Spinal cord (tissue), 9 donors: ENCODE measurements at regions not wholly inside any gene's neighbourhood (a gene's known extent, or its start where the extent isn't known, plus 50 kb on each side); places are given as distances from the start of the nearest gene placed in this dataset.

ENCODE experiments used
- DNase-seq, 6 donors: peaks; one replicate each; pipeline versions ENCODE4 v3.0.0 to v3.0.0-alpha.2; 2013 to 2015; ENCODE audit warnings: low spot score in 6 of 6, low read depth in 4 of 6
- H3K27ac ChIP-seq: one replicate; pipeline ENCODE4 v1.5.1; 2013; ENCODE audit warnings: low read depth, low read length, control low read depth
- H3K27me3 ChIP-seq: one replicate; pipeline ENCODE4 v1.6.1; 2013; ENCODE audit warnings: low read length; ENCODE audit not compliant: control insufficient read depth, insufficient read depth
- H3K36me3 ChIP-seq: one replicate; pipeline ENCODE4 v1.6.1; 2013; ENCODE audit warnings: low read length; ENCODE audit not compliant: control insufficient read depth, insufficient read depth
- H3K4me1 ChIP-seq: one replicate; pipeline ENCODE4 v1.6.1; 2013; ENCODE audit warnings: low read length; ENCODE audit not compliant: control insufficient read depth, insufficient read depth
- H3K4me3 ChIP-seq: one replicate; pipeline ENCODE4 v1.5.1; 2013; ENCODE audit warnings: low read depth, low read length, control low read depth
- H3K9me3 ChIP-seq: one replicate; pipeline ENCODE4 v1.6.1; 2013; ENCODE audit warnings: low read length; ENCODE audit not compliant: control insufficient read depth, insufficient read depth
- WGBS: methylation state at CpG from one replicate; pipeline ENCODE4 v1.1.5; 2013; ENCODE audit warnings: missing lambda C conversion rate; ENCODE audit not compliant: insufficient coverage; 5-methylcytosine and 5-hydroxymethylcytosine counted together
- donor health status: healthy.

- H3K27me3 ChIP-seq = no peaks in the 10 kb centered on the region
- whole genome bisulfite sequencing = 75% methylated on average over 1 of the region's 4 CpGs
- H3K36me3 ChIP-seq = no peaks in the 10 kb centered on the region
Observed at GRCh38 chr18:4637876-4638275, 182.8 kb upstream of the DLGAP1 start.

GRCh38 chr18:4636967-4637366 lies 181.9 kb upstream of the DLGAP1 start:
- Histone ChIP-seq H3K27me3 (no peaks in the 10 kb centered on the region), H3K4me3 (no peak overlapping the region), H3K36me3 (no peaks in the 10 kb centered on the region), H3K9me3 (no peaks in the 10 kb centered on the region), H3K27ac (no peak overlapping the region), H3K4me1 (no peaks in the 10 kb centered on the region)
- peak in 2 of 6 donors; percentile 37 to 78 for DNase-seq
- WGBS = 14% methylated on average over 2 of the region's 4 CpGs

More at GRCh38 chr18:4637876-4638275, 182.8 kb upstream of the DLGAP1 start:
- H3K4me3 ChIP-seq = no peak overlapping the region
- H3K9me3 ChIP-seq = no peaks in the 10 kb centered on the region
- peak in 1 of 6 donors; percentile 73 for DNase-seq
- H3K27ac ChIP-seq = no peak overlapping the region
- no peaks in the 10 kb centered on the region for H3K4me1 ChIP-seq

- 93% methylated on average over 4 of the region's 6 CpGs for WGBS
- Histone ChIP-seq H3K36me3 (no peaks in the 10 kb centered on the region), H3K4me3 (no peak overlapping the region), H3K4me1 (no peaks in the 10 kb centered on the region), H3K9me3 (no peaks in the 10 kb centered on the region), H3K27me3 (no peaks in the 10 kb centered on the region), H3K27ac (no peak overlapping the region)
- no peak for DNase-seq
Observed at GRCh38 chr18:4631239-4631638, 176.1 kb upstream of the DLGAP1 start.

GRCh38 chr18:4605212-4605611 lies 150.1 kb upstream of the DLGAP1 start:
- Histone ChIP-seq H3K27me3 (no peaks in the 10 kb centered on the region), H3K36me3 (no peaks in the 10 kb centered on the region), H3K27ac (no peak overlapping the region), H3K4me1 (no peaks in the 10 kb centered on the region), H3K9me3 (no peaks in the 10 kb centered on the region), H3K4me3 (no peak overlapping the region)
- WGBS = 43% methylated on average over 1 of the region's 3 CpGs
- DNase-seq = peak in 4 of 6 donors; percentile 13 to 90 (median 34)

- no peak for DNase-seq
- H3K36me3 ChIP-seq = no peaks in the 10 kb centered on the region
- no peaks in the 10 kb centered on the region for H3K27me3 ChIP-seq
- no peaks in the 10 kb centered on the region for H3K4me1 ChIP-seq
- H3K4me3 ChIP-seq = no peak overlapping the region
- no peak overlapping the region for H3K27ac ChIP-seq
- no peaks in the 10 kb centered on the region for H3K9me3 ChIP-seq
- WGBS = 87% methylated on average over 6 of the region's 7 CpGs
Observed at GRCh38 chr18:4603955-4604354, 148.8 kb upstream of the DLGAP1 start.

- no peaks in the 10 kb centered on the region for H3K36me3 ChIP-seq
- no peak overlapping the region for H3K4me3 ChIP-seq
- no peaks in the 10 kb centered on the region for H3K27me3 ChIP-seq
- no peak for DNase-seq
- H3K9me3 ChIP-seq = no peaks in the 10 kb centered on the region
- WGBS = 50% methylated on average over 3 of the region's 4 CpGs
- no peaks in the 10 kb centered on the region for H3K4me1 ChIP-seq
- H3K27ac ChIP-seq = no peak overlapping the region
Observed at GRCh38 chr18:4599312-4599711, 144.2 kb upstream of the DLGAP1 start.

GRCh38 chr18:4597301-4597700 lies 142.2 kb upstream of the DLGAP1 start:
- WGBS = no CpG with 5 or more reads among the region's 3 CpGs
- H3K27me3 ChIP-seq = no peaks in the 10 kb centered on the region
- DNase-seq = peak in 3 of 6 donors; percentile 14 to 93 (median 19)
- no peaks in the 10 kb centered on the region for H3K36me3 ChIP-seq
- no peaks in the 10 kb centered on the region for H3K9me3 ChIP-seq
- H3K4me1 ChIP-seq = no peaks in the 10 kb centered on the region
- no peak overlapping the region for H3K4me3 ChIP-seq
- H3K27ac ChIP-seq = no peak overlapping the region

- no peaks in the 10 kb centered on the region for H3K4me1 ChIP-seq
- H3K9me3 ChIP-seq = no peaks in the 10 kb centered on the region
- no peak for DNase-seq
- no peak overlapping the region for H3K27ac ChIP-seq
- no peaks in the 10 kb centered on the region for H3K27me3 ChIP-seq
- no peak overlapping the region for H3K4me3 ChIP-seq
- no peaks in the 10 kb centered on the region for H3K36me3 ChIP-seq
- no CpG with 5 or more reads among the region's 1 CpG for WGBS
Observed at GRCh38 chr18:4593895-4594294, 138.8 kb upstream of the DLGAP1 start.

GRCh38 chr18:4593459-4593858 lies 138.4 kb upstream of the DLGAP1 start:
- Histone ChIP-seq H3K4me3 (no peak overlapping the region), H3K9me3 (no peaks in the 10 kb centered on the region), H3K36me3 (no peaks in the 10 kb centered on the region), H3K4me1 (no peaks in the 10 kb centered on the region), H3K27ac (no peak overlapping the region), H3K27me3 (no peaks in the 10 kb centered on the region)
- no peak for DNase-seq
- WGBS = no CpG with 5 or more reads among the region's 4 CpGs

- Histone ChIP-seq H3K27me3 (no peaks in the 10 kb centered on the region), H3K4me3 (no peak overlapping the region), H3K9me3 (peaks cover 2% of the 10 kb centered on the region), H3K36me3 (no peaks in the 10 kb centered on the region), H3K4me1 (no peaks in the 10 kb centered on the region), H3K27ac (no peak overlapping the region)
- WGBS = 58% methylated on average over 1 of the region's 5 CpGs
- no peak for DNase-seq
Observed at GRCh38 chr18:4589056-4589800, 134.1 kb upstream of the DLGAP1 start.
